Right lobe of liver (tissue), 6 donors: ENCODE measurements at regions not wholly inside any gene's neighbourhood (a gene's known extent, or its start where the extent isn't known, plus 50 kb on each side); places are given as distances from the start of the nearest gene placed in this dataset.
A peak's percentile ranks its signal among the peaks of the same experiment; 100 is the strongest.

ENCODE experiments used
- ATAC-seq, 4 donors: fragments of 200-7000 bp; cut with Tn5 transposase; one replicate each; pipeline ENCODE4 v1.9.1; 2020; ENCODE audit warnings: mild to moderate bottlenecking in 4 of 4, moderate library complexity in 4 of 4
- DNase-seq, 3 donors: peaks; one replicate each; pipeline ENCODE4 v3.0.0-alpha.2; 2020
- H3K27ac ChIP-seq, 3 donors: fragments of 200-600 bp; one replicate each; pipeline ENCODE4 v1.8.0; 2022
- H3K27me3 ChIP-seq, 2 donors: fragments of 200-600 bp; one replicate each; pipeline ENCODE4 v1.8.0; 2022
- H3K36me3 ChIP-seq, 4 donors: fragments of 200-600 bp; sonication (generic) in 1 of 4; one replicate each; pipeline versions ENCODE4 v1.5.1 to v1.8.0; 2017 to 2022; ENCODE audit warnings: control low read depth in 1 of 4
- H3K4me1 ChIP-seq, 4 donors: fragments of 200-600 bp; sonication (generic) in 1 of 4; one replicate each; pipeline versions ENCODE4 v1.5.1 to v1.8.0; 2017 to 2022; ENCODE audit warnings: control low read depth in 1 of 4
- H3K4me3 ChIP-seq, 3 donors: fragments of 200-600 bp; one replicate each; pipeline ENCODE4 v1.8.0; 2022
- H3K9me3 ChIP-seq, 4 donors: fragments of 200-600 bp; sonication (generic) in 1 of 4; one replicate each; pipeline versions ENCODE4 v1.5.1 to v1.8.0; 2017 to 2022; ENCODE audit warnings: control low read depth in 1 of 4
- CTCF ChIP-seq, 4 donors: fragments of 200-600 bp in 3 of 4; fragments of 450-650 bp in 1 of 4; IDR thresholded peaks; one replicate each; pipeline versions ENCODE4 v1.5.1 to v1.8.0; 2016 to 2022; ENCODE audit warnings: antibody characterized with exemption in 4 of 4, mild to moderate bottlenecking in 2 of 4
- POLR2A ChIP-seq: fragments of 450-650 bp; IDR thresholded peaks from one replicate; pipeline ENCODE4 v1.6.1; 2017; ENCODE audit warnings: antibody characterized with exemption, mild to moderate bottlenecking
- WGBS: methylation state at CpG from one replicate; pipeline ENCODE4 v1.1.6; 2018; ENCODE audit warnings: low coverage, low lambda C conversion rate; ENCODE audit not compliant: insufficient coverage; ENCODE audit errors: missing lambda C conversion rate; 5-methylcytosine and 5-hydroxymethylcytosine counted together
- intact Hi-C, 2 donors: fragments of 100-400 bp; cut with DNase I; formaldehyde crosslinking; loops; one replicate each; pipeline versions ENCODE4 v1.11.2 to v1.14.1; 2022
- donor health status: DM: no; HTN: yes; CAD: no.
- donor health status: DM: no; HTN: no; CAD: no.
- donor health status: DM: no; HTN: no; CAD: no.
- donor health status: DM: no; HTN: yes; CAD: no.
- donor health status: DM: no; HTN: yes; CAD: no.

GRCh38 chrX:2594491-2594890, 93.7 kb upstream of the DHRSX start:
- no peak overlapping the region for H3K4me3 ChIP-seq
- H3K27ac ChIP-seq: no peak overlapping the region
- H3K9me3 ChIP-seq: no peaks in the 10 kb centered on the region
- no CpG with 5 or more reads among the region's 3 CpGs for WGBS
- ATAC-seq (no peak), DNase-seq (no peak)
- no peaks in the 10 kb centered on the region for H3K27me3 ChIP-seq
- intact Hi-C loops: loop anchor here in 1 of 2 donors (10.0 kb wide), 1 partner anchor 950 kb away; no protein-coding TSS in a partner anchor
- no peaks in the 10 kb centered on the region for H3K4me1 ChIP-seq
- TF ChIP-seq CTCF (IDR thresholded peaks at IDR 0.05) (no peak), POLR2A (no peak)
- H3K36me3 ChIP-seq: no peaks in the 10 kb centered on the region

GRCh38 chrX:2592279-2592678, 91.5 kb upstream of the DHRSX start:
- Histone ChIP-seq H3K9me3 (no peaks in the 10 kb centered on the region), H3K27ac (no peak overlapping the region), H3K36me3 (no peaks in the 10 kb centered on the region), H3K4me3 (no peak overlapping the region), H3K4me1 (no peaks in the 10 kb centered on the region), H3K27me3 (no peaks in the 10 kb centered on the region)
- no peak for DNase-seq
- no peak for ATAC-seq
- no peak for TF ChIP-seq POLR2A
- TF ChIP-seq CTCF (IDR thresholded peaks at IDR 0.05): no peak
- intact Hi-C loops: loop anchor here in 1 of 2 donors (10.0 kb wide), 1 partner anchor 947 kb away; no protein-coding TSS in a partner anchor
- 63% methylated on average over 3 of the region's 3 CpGs for WGBS

GRCh38 chrX:2589186-2590020, 88.6 kb upstream of the DHRSX start:
- DNase-seq (no peak), ATAC-seq (peak in 1 of 4 donors; percentile 33)
- TF ChIP-seq POLR2A (no peak), CTCF (IDR thresholded peaks at IDR 0.05) (no peak)
- WGBS: 57% methylated on average over 7 of the region's 9 CpGs
- no peaks in the 10 kb centered on the region for H3K27me3 ChIP-seq
- H3K9me3 ChIP-seq: no peaks in the 10 kb centered on the region
- H3K36me3 ChIP-seq: no peaks in the 10 kb centered on the region
- H3K27ac ChIP-seq: no peak overlapping the region
- no peak overlapping the region for H3K4me3 ChIP-seq
- no peaks in the 10 kb centered on the region for H3K4me1 ChIP-seq
- intact Hi-C loops: loop anchor here in 1 of 2 donors (10.0 kb wide), 1 partner anchor 945 kb away; no protein-coding TSS in a partner anchor

- intact Hi-C loops: no loop called here
- DNase-seq (no peak), ATAC-seq (no peak)
- no peaks in the 10 kb centered on the region for H3K9me3 ChIP-seq
- 87% methylated on average over 4 of the region's 4 CpGs for WGBS
- H3K4me3 ChIP-seq: no peak overlapping the region
- no peaks in the 10 kb centered on the region for H3K4me1 ChIP-seq
- no peak overlapping the region for H3K27ac ChIP-seq
- H3K27me3 ChIP-seq: peaks cover 0 to 7% of the 10 kb centered on the region in 2 donors
- H3K36me3 ChIP-seq: no peaks in the 10 kb centered on the region
- no peak for TF ChIP-seq CTCF (IDR thresholded peaks at IDR 0.05)
- TF ChIP-seq POLR2A: no peak
These were observed 87.3 kb upstream of the DHRSX start for GRCh38 chrX:2588049-2588448.
